Osteoblast (primary cell): ENCODE measurements at regions not wholly inside any gene's neighbourhood (a gene's known extent, or its start where the extent isn't known, plus 50 kb on each side); places are given as distances from the start of the nearest gene placed in this dataset.

ENCODE experiments used
- DNase-seq: peaks from one replicate; pipeline ENCODE4 v3.0.0; 2011; ENCODE audit warnings: low spot score, mixed read lengths; ENCODE audit not compliant: insufficient read length; ENCODE audit errors: missing footprints
- H2AFZ ChIP-seq: 2 replicates; pipeline ENCODE4 v1.6.0; 2011; ENCODE audit warnings: mild to moderate bottlenecking, low read length
- H3K27ac ChIP-seq: 2 replicates; pipeline ENCODE4 v1.5.1; 2011; ENCODE audit warnings: mild to moderate bottlenecking, low read depth, low read length, moderate library complexity
- H3K27me3 ChIP-seq: 2 replicates; pipeline ENCODE4 v1.6.0; 2012; ENCODE audit warnings: mild to moderate bottlenecking, control low read depth, inconsistent platforms, low read length, moderate library complexity; ENCODE audit not compliant: insufficient read depth
- H3K36me3 ChIP-seq: 2 replicates; pipeline ENCODE4 v1.5.1; 2011; ENCODE audit warnings: mild to moderate bottlenecking, low read length, control low read depth, moderate library complexity; ENCODE audit not compliant: insufficient read depth
- H3K4me1 ChIP-seq: 2 replicates; pipeline ENCODE4 v1.5.1; 2011; ENCODE audit warnings: mild to moderate bottlenecking, low read length, control low read depth, moderate library complexity; ENCODE audit not compliant: insufficient read depth
- H3K4me2 ChIP-seq: 2 replicates; pipeline ENCODE4 v1.6.0; 2011; ENCODE audit warnings: mild to moderate bottlenecking, low read length; ENCODE audit not compliant: insufficient read depth
- H3K4me3 ChIP-seq: fragments of 200-600 bp; sonication (generic); 3 replicates; pipeline ENCODE4 v1.5.1; 2012; ENCODE audit warnings: mild to moderate bottlenecking, low read length, inconsistent platforms; ENCODE audit not compliant: insufficient read depth
- H3K79me2 ChIP-seq: 2 replicates; pipeline ENCODE4 v1.6.0; 2012; ENCODE audit warnings: mild to moderate bottlenecking, low read length, control low read depth, inconsistent platforms; ENCODE audit not compliant: insufficient read depth
- H3K9me3 ChIP-seq: 2 replicates; pipeline ENCODE4 v1.5.1; 2011; ENCODE audit warnings: low read depth, low read length, control low read depth
- H4K20me1 ChIP-seq: 2 replicates; pipeline ENCODE4 v1.6.0; 2012; ENCODE audit warnings: mild to moderate bottlenecking, low read length, control low read depth; ENCODE audit not compliant: insufficient read depth
- TF ChIP-seq, protein P1 (sequence below): IDR thresholded peaks from 2 replicates; pipeline ENCODE4 v1.5.1; 2011; ENCODE audit warnings: mild to moderate bottlenecking, low read depth, low read length, moderate library complexity; ENCODE audit errors: extremely low read depth

DNA sequence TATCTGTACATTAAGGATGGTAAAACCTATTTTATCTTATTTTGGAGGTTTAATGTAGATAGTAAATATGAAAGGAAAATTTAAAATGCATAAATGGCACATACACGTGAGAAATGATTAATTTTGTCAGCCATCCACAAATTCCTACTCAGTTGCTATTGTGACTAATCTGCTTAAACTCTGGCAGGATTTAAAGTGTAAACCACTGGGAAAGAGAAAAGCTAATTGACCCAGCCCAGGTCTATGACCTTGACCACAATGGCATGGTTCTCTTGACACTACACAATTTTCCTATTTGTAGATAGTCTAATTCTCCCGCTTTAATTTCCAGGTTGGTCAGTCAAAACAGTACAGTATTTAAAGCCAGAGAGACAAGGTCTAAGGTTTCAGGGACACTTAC lies 459.0 kb upstream of the KLF4 start:
- H3K4me2 ChIP-seq, result no peak overlapping the region
- no peaks in the 10 kb centered on the region for H3K9me3 ChIP-seq

DNA sequence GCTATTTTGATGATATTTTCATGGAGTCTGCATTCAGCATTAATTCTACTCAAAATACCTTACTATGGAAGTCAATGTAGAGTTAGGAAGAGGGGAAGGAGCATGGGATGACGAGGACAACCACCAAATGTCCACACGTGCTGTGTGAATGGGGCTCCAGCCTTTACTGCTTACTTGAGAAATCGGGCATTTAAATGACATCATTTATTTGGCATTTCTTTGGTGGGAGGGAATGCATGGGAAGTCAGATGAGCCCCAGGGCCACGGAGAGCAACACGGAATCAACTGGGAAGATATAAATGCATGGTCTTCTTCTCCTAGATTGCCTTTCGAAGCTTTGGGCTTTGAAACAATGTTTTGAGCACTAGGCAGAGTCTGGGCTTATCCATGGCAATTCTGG lies 458.5 kb upstream of the KLF4 start:
- H3K4me3 ChIP-seq, result no peak overlapping the region
- no peaks in the 10 kb centered on the region for H3K9me3 ChIP-seq
- H3K79me2 ChIP-seq, result no peaks in the 10 kb centered on the region
- no peaks in the 10 kb centered on the region for H3K27me3 ChIP-seq
- no peaks in the 10 kb centered on the region for H3K4me1 ChIP-seq
- no peaks in the 10 kb centered on the region for H3K36me3 ChIP-seq
- TF ChIP-seq, protein P1, sequence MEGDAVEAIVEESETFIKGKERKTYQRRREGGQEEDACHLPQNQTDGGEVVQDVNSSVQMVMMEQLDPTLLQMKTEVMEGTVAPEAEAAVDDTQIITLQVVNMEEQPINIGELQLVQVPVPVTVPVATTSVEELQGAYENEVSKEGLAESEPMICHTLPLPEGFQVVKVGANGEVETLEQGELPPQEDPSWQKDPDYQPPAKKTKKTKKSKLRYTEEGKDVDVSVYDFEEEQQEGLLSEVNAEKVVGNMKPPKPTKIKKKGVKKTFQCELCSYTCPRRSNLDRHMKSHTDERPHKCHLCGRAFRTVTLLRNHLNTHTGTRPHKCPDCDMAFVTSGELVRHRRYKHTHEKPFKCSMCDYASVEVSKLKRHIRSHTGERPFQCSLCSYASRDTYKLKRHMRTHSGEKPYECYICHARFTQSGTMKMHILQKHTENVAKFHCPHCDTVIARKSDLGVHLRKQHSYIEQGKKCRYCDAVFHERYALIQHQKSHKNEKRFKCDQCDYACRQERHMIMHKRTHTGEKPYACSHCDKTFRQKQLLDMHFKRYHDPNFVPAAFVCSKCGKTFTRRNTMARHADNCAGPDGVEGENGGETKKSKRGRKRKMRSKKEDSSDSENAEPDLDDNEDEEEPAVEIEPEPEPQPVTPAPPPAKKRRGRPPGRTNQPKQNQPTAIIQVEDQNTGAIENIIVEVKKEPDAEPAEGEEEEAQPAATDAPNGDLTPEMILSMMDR, result no peak
- no peak for DNase-seq
- H4K20me1 ChIP-seq, result no peaks in the 10 kb centered on the region
- H2AFZ ChIP-seq, result no peak overlapping the region
- H3K4me2 ChIP-seq, result no peak overlapping the region
- H3K27ac ChIP-seq, result no peak overlapping the region

More for the DNA sequence above, 459.0 kb upstream of the KLF4 start:
- TF ChIP-seq, protein P1, result no peak
- no peak for DNase-seq
- Histone ChIP-seq H3K27ac (no peak overlapping the region), H3K4me3 (no peak overlapping the region), H3K36me3 (no peaks in the 10 kb centered on the region), H2AFZ (no peak overlapping the region), H3K27me3 (no peaks in the 10 kb centered on the region), H3K4me1 (no peaks in the 10 kb centered on the region), H4K20me1 (no peaks in the 10 kb centered on the region), H3K79me2 (no peaks in the 10 kb centered on the region)

DNA sequence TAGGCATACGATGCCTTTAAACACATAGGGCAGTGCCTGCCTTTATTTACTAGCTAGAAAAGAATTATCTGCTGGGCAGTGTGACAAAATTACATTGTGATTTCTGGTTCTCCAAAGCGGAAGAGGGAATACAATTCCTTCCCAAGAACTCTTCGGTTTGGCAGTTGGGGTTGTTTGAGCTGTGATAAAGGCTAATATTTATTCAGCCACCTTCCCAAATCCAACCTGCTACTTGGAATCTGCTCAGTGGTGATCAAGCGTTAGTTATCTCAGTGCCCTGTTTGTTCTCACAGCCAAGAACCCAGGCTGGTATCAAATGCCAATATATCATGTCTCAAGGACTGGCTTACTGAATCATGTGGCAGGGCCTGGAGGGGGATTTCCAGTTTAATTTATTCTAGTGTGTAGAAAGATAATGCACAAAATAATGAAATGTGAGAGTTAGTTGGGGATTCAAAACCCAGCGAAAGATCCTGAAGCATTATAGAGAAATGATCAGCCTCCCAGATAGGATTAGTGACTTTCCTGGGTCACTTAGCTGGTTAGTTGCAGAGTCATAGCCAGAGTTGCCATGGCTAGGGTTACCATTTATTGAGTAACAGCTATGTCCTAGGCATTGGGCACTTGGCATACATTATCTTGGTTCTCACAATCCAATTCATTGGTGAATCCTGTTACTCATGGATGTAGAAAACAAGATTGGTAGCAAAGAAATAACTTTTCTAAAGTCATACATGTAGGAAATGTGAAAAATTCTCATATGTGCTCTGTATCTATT lies 457.0 kb upstream of the KLF4 start:
- H3K4me3 ChIP-seq, result no peak overlapping the region
- H3K4me2 ChIP-seq, result no peak overlapping the region
- no peaks in the 10 kb centered on the region for H3K27me3 ChIP-seq
- no peak overlapping the region for H2AFZ ChIP-seq
- no peaks in the 10 kb centered on the region for H3K9me3 ChIP-seq
- TF ChIP-seq, protein P1, result no peak
- DNase-seq, result no peak
- no peaks in the 10 kb centered on the region for H4K20me1 ChIP-seq
- H3K4me1 ChIP-seq, result no peaks in the 10 kb centered on the region
- H3K36me3 ChIP-seq, result no peaks in the 10 kb centered on the region
- H3K27ac ChIP-seq, result no peak overlapping the region
- H3K79me2 ChIP-seq, result no peaks in the 10 kb centered on the region

DNA sequence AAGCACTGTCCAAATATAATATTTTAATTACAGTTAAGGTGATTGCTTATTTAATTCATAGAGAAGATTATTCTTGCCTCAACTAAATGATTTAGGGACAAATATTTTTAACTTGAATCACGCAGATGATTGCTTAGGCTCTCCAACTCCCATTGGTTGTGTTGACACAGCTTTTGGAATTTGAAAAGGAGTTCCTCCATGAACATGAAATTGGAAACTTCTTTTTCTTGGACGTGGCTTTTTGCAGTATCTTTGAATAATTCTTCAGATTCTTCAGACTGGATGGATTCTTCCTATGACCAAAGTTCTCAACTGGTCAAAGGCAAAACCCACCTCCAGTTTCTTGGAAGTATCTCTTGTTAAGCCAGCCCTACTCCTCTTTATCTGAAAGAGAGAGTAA lies 456.4 kb upstream of the KLF4 start:
- Histone ChIP-seq H3K36me3 (no peaks in the 10 kb centered on the region), H3K4me1 (no peaks in the 10 kb centered on the region), H3K27me3 (no peaks in the 10 kb centered on the region), H3K4me2 (no peak overlapping the region), H3K4me3 (no peak overlapping the region), H3K79me2 (no peaks in the 10 kb centered on the region), H4K20me1 (no peaks in the 10 kb centered on the region), H2AFZ (no peak overlapping the region), H3K9me3 (no peaks in the 10 kb centered on the region), H3K27ac (no peak overlapping the region)
- TF ChIP-seq, protein P1, result no peak
- DNase-seq, result no peak
